DMS 273 (cell line): ENCODE measurements at regions not wholly inside any gene's neighbourhood (a gene's known extent, or its start where the extent isn't known, plus 50 kb on each side); places are given as distances from the start of the nearest gene placed in this dataset.
"Not testable (repeated sequence)": the region's sequence is repeated elsewhere in the genome, so short reads cannot be mapped to it uniquely, and the experiment has no call there.

Experiments
- DNase-seq: peaks from one replicate; lab custom pipeline; 2025; ENCODE audit not compliant: unreplicated experiment; lab: John Stamatoyannopoulos, UW

DNA sequence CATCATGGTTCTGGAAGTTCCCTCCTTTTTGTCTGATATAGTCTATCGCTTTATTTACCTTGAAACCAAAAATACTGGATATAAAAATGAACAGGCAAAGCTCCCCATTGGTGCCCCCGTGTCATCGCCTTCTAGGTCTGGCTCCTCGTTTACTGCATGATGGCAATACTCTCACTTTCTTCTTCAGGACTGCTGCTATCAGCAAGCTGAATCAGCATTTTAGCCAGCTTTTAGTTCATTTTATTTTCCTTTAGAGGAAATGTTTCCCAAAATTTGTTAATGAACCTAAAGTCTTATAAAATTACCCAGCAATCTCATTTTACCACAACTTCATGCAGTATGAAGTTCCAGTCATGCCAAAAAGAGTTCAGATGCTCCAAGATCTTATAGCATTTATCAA, 80.5 kb downstream of the ZIC3 start:
- DNase-seq, result no peak

DNA sequence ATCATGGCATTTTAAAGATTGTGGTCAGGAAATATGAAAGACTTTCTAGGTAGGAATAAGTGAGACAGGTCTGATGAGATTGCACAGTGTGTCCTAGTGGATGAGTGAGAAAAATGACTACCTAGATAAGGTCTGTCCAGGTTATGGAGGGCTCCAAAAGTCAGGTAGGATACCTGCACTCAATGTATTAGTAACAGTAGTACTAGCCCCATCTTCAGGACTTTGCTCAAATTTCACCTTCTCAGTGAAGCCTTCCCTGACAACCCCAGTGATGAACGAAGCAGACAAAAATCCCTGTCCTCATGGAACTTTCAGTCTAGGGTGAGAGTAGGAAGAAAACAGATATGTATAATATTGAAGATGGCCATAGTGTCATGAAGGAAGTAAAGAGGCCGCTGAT, 85.7 kb downstream of the ZIC3 start:
- peak; percentile 1 for DNase-seq

DNA sequence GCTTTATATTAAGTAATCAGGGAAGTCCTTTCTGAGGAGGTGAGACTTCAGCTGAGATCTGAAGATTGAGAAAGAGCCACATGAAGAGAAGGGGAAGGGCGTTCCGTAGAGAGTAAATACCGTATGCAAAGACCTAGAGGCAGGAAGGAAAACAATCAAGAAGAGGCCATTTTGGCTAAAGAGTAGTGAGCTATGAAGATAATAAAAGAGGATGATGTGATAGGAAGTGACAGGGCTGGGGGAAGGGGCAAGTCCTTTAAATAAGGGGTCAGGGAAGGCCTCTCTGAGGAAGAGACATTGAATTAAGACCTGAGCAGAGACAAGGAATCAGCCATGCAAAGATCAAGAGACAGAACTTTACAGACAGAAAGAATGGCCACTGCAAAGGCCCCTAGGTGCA, 86.2 kb downstream of the ZIC3 start:
- no peak for DNase-seq

- DNase-seq, result no peak
Observed at GRCh38 chrX:137654481-137654880, 88.6 kb downstream of the ZIC3 start.

DNA sequence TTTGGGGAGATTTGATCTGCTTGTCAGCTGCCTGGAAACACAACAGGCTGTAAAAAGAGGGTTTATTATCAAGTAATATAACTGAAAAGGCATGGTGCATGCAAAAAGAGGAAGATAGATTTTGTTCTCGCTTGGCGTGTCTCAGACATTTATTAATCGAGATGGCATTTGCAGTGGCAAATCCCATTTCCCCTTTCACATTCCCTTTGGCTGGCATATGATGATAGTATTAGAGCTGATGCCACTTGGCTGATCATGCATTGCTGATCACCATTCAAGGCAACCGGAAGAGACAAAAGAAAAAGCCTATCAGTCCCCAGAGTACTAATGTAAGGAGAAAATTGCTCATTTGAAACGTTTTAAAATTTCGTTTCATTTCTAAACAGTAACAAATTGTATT, 101.8 kb downstream of the ZIC3 start:
- DNase-seq, result no peak

- no peak for DNase-seq
Observed at GRCh38 chrX:137684591-137684990, 118.7 kb downstream of the ZIC3 start.

GRCh38 chrX:137695417-137695816, 129.5 kb downstream of the ZIC3 start:
- DNase-seq, result no peak

GRCh38 chrX:137707348-137707747, 141.4 kb downstream of the ZIC3 start:
- DNase-seq, result no peak

- no peak for DNase-seq
Observed at GRCh38 chrX:137742846-137743245, 176.9 kb downstream of the ZIC3 start.

DNA sequence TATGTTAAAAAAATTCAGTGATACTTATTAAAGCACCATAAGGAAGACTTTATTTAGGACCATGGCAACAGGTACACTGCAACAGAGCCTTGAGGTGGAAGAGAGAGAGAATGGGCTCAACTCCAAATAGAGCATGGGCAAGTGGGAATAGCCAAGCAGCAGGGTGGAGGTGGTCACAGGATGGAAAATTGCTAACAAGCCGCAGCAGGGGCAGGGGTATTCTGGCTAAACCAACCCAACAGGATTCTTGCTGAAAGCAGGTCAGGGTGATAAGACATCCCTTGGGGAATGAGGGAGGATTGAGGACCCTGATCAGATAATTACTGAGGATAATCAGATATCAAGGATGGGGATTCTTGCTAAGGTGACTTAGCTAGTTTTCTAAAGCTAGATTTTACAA, 177.5 kb downstream of the ZIC3 start:
- DNase-seq, result no peak

DNA sequence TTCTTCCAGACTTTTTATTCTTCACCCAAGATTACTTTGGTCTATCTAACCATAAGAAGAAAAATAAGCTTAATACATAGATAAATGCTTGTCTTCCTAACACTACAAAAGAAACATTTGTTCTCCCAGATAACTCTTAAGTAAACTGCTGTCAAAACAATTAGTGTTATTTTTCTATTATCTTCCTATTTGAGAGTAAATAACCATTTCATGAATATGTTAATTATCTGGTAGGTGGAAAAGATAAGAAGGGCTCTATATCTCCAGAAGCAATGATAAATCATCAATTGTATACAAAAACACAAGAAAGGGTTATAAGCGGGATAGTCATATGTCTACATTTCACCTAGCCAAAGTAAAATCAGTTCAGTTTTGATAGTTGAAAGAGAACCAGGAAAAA, 180.4 kb downstream of the ZIC3 start:
- no peak for DNase-seq

GRCh38 chrX:137747244-137748043, 181.5 kb downstream of the ZIC3 start:
- DNase-seq, result peak; percentile 13

DNA sequence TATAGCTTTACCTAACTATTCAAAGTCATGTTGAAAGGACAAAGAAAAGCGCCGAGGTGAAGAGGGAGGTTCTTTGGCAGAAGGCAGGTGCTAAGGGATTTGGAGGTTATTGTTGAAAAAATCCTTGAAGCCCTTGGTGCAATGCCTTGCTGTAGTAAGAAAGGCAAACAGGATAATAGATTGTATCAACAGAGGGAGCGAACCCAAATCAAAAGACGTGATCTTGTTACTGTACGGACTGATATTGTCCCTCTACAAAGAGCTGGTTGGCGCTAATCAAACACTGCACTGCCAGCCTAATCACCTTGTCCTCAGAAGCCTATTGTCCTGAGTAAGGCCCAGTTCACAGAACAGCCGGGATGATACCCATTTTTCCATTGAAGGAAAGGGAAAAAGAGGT, 182.9 kb downstream of the ZIC3 start:
- no peak for DNase-seq

- DNase-seq, result no peak
Observed at GRCh38 chrX:137749246-137749645, 183.3 kb downstream of the ZIC3 start.

DNA sequence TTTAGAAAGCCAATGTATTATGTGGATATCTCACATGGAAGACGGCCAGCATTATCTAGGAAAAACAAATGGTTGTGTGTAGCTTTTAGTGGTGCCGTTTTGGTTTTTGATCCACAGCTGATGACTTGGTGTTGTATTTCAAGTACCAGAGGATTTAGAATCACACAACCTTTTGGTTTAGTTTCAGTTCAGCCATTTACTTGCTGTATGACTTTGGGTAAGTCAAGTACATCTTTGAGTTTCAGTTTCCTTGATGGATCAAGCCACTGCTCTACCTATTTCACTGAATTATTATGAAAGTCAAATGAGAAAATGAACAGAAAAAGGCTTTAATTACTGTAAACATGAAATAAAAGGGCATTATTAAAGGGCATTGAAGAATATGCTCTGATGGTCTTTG, 205.6 kb downstream of the ZIC3 start:
- no peak for DNase-seq

GRCh38 chrX:137792214-137792613, 226.3 kb downstream of the ZIC3 start:
- no peak for DNase-seq

GRCh38 chrX:137797926-137798325, 232.0 kb downstream of the ZIC3 start:
- not testable (repeated sequence) for DNase-seq

- DNase-seq, result peak; percentile 30
Observed at GRCh38 chrX:137823257-137823656, 257.3 kb downstream of the ZIC3 start.

GRCh38 chrX:137847376-137847775, 281.4 kb downstream of the ZIC3 start:
- no peak for DNase-seq

DNA sequence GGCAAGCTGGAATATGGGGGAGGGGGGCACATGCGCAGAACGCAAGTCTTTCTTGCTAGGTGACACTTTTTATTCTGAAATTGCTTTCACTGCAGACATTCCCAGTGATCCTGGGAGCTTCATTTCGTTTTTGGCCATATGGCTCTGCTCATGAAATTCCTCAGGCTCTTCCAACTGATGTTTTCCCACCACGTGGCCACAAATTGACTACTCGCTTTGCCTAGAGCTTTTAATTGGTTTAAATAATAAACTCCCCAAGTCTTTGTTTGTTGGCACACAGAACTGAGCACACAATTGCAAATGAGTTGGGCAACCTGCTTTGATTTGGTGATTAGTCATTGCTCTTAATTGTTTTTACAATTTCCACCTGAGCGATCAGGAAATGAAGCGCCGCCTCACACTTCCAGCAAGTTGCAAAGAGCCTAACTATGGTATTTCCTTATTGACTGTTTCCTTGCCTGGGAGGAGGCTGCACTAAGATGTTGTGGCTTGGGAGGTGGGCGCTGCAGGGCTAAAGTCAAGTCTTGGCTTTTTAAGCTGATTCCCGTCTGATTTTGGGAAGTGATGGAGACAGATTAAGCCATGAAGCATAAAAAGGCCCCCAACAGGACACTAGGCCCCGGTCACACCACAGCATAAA, 282.5 kb downstream of the ZIC3 start:
- no peak for DNase-seq

DNA sequence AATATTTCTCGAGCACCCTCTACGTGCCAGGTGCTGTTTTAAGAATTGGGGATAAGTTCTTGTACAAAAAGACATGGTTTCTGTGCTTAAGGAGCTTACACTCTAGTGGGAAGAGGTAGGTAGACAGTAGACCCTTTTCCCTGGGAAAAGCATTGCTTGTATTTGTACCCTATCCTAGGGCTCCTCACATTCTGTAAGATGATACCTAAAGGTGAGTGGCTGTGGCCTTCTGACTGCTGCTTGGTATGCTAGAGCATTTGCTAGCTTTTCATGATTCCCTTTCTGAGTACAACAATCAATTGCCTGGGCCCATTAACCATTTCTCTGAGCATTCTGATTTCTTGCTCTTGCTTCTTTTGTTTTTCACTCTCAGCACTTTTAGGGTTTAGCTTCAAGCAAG, 286.6 kb downstream of the ZIC3 start:
- no peak for DNase-seq

DNA sequence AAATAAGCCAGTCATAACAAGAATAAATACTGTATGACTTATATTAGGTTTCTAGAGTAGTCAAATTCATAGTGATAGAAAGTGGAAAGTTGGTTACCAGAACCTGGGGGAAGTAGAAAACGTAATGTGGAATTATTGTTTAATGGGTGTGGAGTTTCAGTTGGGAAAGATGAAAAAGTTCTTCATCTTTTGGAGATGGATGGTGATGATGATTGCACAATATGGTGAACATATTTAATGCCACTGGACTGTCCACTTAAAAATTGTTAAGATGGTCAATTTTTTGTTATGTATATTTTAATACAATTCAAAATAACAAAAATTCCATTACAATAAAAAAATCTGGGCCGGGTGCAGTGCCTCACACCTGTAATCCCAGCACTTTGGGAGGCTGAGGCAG, 289.6 kb downstream of the ZIC3 start:
- no peak for DNase-seq

DNA sequence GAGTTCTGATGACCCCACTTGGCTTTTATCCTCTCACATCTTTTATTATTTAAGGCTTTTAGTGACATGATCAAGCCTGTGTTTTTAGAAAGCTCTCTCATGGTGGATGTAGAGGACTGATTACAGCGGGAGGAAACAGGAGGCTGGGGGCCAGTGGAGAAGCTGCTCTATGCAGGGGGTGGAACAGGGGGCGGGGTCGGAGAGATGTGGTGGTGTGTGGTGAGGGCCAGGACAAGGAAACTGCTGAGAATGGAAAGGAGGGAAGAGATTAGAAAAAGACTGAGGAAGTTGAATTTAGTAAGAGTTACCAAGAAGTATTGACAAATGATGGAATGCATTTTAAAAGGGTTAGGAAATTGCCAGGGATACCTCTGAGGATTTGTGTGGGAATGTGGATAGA, 292.2 kb downstream of the ZIC3 start:
- no peak for DNase-seq
